GM12865 (cell line): ENCODE measurements at regions not wholly inside any gene's neighbourhood (a gene's known extent, or its start where the extent isn't known, plus 50 kb on each side); places are given as distances from the start of the nearest gene placed in this dataset.

Experiments
- DNase-seq: peaks from one replicate; pipeline ENCODE4 v3.0.0; 2010; ENCODE audit warnings: low read depth
- H3K4me3 ChIP-seq: 2 replicates; pipeline ENCODE4 v1.5.1; 2011; ENCODE audit warnings: mild to moderate bottlenecking, low read depth, low read length, control low read depth
- CTCF ChIP-seq: IDR thresholded peaks from 2 replicates; pipeline ENCODE4 v1.5.1; 2011; ENCODE audit warnings: low read length, control low read depth, low read depth, inconsistent platforms; ENCODE audit not compliant: insufficient read depth; ENCODE audit errors: missing control alignments

GRCh38 chr3:95511828-95512227 lies 1302.6 kb upstream of the EPHA6 start:
- no peak overlapping the region for H3K4me3 ChIP-seq
- no peak for DNase-seq
- TF ChIP-seq CTCF = no peak

- H3K4me3 ChIP-seq = no peak overlapping the region
- DNase-seq = no peak
- TF ChIP-seq CTCF = no peak
Measured at GRCh38 chr3:95514260-95514659, 1300.1 kb upstream of the EPHA6 start.

GRCh38 chr3:95521396-95521795 lies 1293.0 kb upstream of the EPHA6 start:
- DNase-seq = no peak
- no peak for TF ChIP-seq CTCF
- H3K4me3 ChIP-seq = no peak overlapping the region

- TF ChIP-seq CTCF = no peak
- no peak overlapping the region for H3K4me3 ChIP-seq
- DNase-seq = no peak
Measured at GRCh38 chr3:95522449-95522848, 1291.9 kb upstream of the EPHA6 start.

GRCh38 chr3:95539950-95540483 lies 1274.4 kb upstream of the EPHA6 start:
- DNase-seq = no peak
- no peak overlapping the region for H3K4me3 ChIP-seq
- TF ChIP-seq CTCF = no peak

- no peak for TF ChIP-seq CTCF
- DNase-seq = no peak
Measured at GRCh38 chr3:95565502-95565901, 1248.9 kb upstream of the EPHA6 start.

GRCh38 chr3:95567346-95567745 lies 1247.0 kb upstream of the EPHA6 start:
- peak; percentile 1 for DNase-seq
- TF ChIP-seq CTCF = no peak
- H3K4me3 ChIP-seq = no peak overlapping the region

More at GRCh38 chr3:95565502-95565901, 1248.9 kb upstream of the EPHA6 start:
- H3K4me3 ChIP-seq = no peak overlapping the region
